ENCODE measurements at regions not wholly inside any gene's neighbourhood (a gene's known extent, or its start where the extent isn't known, plus 50 kb on each side); places are given as distances from the start of the nearest gene placed in this dataset.

DNA sequence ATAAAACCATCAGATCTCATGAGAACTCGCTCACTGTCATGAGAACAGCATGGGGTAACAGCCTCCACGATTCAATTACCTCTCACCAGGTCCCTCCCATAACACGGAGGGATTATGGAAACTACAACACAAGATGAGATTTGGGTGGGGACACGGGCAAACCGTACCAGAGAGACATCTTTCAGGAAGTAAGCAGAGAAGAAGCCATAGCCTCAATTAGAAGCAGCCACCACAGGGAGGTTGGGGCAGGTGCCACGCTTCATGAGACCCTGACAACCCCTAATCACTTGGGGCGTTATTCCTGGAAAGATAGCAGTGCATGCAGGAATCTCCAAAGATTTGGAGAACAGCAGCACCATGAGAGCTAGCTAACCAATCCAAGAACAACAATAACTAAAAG, 52.9 kb upstream of the SIRPG start:
- ATAC-seq, result no peak

DNA sequence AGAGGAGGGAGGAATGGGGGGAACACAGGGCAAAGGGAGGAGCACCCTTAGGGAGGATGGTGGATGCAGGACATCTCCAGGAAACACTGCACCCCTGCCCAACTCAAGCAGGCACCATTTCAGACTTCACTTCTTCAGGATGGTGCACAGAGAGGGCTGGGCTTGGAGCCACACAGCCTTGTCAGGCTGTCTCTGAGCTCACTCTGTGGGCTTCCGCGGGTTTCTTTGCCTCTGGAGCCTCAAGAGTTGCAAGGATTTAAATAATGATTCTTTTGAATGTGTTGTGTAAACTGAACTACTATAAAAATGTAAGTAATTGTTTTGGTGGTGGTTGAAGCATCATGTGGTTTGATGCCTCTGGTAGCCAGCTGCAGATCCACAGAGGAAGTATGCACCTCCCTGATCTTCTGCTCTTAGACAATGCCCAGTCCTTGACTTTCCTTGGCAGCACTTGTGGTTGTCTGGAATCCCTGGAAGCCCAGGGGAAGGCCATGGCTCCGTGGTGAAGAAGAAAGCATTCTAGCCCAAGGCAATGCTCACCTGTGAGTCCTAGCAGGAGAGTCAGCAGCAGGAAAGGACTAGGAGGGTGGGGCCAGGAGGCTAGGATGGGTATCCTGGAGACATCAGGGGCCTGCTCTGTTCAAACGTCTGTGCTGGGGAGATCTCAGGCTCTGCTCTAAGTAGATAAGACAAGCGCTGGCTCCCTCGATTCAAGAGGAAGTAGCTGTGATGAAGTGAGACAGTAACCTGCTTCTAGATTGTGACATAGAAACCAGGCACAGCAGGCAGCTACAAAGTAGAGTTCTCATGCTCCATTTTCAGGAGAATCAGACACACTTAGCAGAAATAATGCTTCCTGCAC, 50.2 kb upstream of the SIRPG start:
- no peak for ATAC-seq
